GM21423 (cell line): ENCODE measurements at regions not wholly inside any gene's neighbourhood (a gene's known extent, or its start where the extent isn't known, plus 50 kb on each side); places are given as distances from the start of the nearest gene placed in this dataset.
"Not testable (repeated sequence)": the region's sequence is repeated elsewhere in the genome, so short reads cannot be mapped to it uniquely, and the experiment has no call there.

Experiments used
- ATAC-seq: cut with Tn5 transposase; IDR thresholded peaks from one replicate; pipeline ENCODE4 v1.9.1; 2021; ENCODE audit warnings: mild to moderate bottlenecking, moderate library complexity; ENCODE audit not compliant: unreplicated experiment

- ATAC-seq = no peak
These were observed 248.3 kb downstream of the NUF2 start for GRCh38 chr1:163570071-163570470.

DNA sequence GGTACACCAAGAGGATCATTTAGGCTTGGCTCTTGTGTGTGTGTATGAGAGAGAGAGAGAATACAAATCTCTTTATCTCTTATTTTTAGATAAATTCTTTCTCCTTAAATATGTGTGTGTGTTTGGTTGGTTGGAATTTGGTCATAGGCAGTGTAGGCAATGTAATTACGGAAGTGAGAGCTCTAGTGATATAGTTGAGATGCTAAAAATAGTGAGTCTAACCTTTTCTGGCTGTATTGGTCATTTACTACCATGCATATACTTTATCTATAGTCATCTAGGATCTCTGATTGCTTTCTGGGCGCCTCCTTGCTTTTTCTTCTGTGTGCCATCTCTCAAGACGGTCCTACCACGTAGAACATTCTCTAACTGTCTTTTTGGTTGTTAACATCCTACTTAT, 250.2 kb downstream of the NUF2 start:
- ATAC-seq = no peak

GRCh38 chr1:163574119-163574518, 252.4 kb downstream of the NUF2 start:
- ATAC-seq = no peak

DNA sequence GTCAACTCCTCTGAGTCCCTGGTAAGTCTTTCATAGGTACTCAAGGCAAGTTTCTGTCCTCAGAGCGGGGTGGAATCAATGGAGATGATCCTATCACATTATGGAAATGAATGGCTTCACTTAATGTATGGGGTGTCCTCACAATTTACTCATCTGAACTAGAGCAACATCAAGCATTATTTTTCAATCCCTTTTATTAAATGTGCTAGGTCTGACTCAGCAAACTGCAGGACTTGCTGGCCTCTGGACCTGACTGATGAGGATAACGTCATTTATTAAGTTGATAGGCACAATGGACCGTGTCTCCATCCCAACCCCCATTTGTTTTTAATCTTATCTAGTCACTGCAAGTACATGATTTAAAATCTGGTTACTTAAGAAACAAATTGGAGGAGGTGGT, 259.2 kb downstream of the NUF2 start:
- ATAC-seq = no peak

- ATAC-seq = no peak
These were observed 262.0 kb downstream of the NUF2 start for GRCh38 chr1:163583661-163584181.

DNA sequence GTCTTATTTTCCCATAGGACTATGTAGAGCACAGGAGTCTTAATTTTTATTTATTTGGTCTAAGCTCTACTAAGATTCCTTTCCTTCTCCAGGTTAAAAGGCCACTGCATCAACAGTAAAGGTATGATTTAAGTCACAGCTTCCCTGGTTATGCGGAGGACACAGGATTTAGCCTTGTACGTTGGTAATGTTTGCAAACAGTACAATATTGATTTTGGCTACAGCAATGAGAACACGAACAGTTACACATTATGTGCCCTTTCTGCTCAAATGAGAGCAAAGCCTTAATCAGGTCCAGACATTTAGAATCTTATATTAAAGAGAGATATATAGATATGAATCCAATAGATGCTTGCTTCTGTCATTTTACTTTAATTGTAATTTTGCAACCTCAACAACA, 264.0 kb downstream of the NUF2 start:
- ATAC-seq = no peak

GRCh38 chr1:163588796-163589195, 267.0 kb downstream of the NUF2 start:
- ATAC-seq = no peak

DNA sequence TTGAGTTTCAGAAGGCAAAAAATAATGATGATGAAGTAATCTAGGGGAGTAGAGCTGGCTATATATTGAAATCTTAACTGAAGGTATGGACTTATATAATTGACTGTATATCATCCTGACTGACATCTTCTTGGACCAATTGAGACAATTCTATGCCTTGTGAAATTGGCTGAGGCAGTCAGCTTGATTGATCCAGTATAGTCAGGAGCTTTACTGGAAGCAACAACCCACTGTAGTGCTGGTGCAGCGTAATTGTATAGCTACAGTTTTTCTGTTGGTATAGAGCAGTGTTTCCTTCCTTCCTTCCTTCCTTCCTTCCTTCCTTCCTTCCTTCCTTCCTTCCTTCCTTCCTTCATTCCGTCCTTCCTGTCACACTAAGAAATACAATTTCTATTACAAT, 268.0 kb downstream of the NUF2 start:
- no peak for ATAC-seq

DNA sequence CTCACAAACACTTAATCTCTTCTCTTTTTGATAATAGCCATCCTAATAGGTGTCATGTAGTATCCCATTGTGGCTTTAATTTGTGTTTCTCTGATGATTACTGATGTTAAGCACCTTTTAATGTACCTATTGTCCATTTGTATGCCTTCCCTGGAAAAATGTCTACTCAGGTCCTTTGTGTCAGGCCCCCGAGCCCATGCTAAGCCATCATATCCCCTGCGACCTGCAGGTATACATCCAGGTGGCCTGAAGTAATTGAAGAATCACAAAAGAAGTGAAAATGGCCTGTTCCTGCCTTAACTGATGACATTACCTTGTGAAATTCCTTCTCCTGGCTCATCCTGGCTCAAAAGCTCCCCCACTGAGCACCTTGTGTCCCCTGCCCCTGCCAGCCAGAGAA, 269.4 kb downstream of the NUF2 start:
- not testable (repeated sequence) for ATAC-seq

GRCh38 chr1:163592623-163593022, 270.9 kb downstream of the NUF2 start:
- ATAC-seq = not testable (repeated sequence)

DNA sequence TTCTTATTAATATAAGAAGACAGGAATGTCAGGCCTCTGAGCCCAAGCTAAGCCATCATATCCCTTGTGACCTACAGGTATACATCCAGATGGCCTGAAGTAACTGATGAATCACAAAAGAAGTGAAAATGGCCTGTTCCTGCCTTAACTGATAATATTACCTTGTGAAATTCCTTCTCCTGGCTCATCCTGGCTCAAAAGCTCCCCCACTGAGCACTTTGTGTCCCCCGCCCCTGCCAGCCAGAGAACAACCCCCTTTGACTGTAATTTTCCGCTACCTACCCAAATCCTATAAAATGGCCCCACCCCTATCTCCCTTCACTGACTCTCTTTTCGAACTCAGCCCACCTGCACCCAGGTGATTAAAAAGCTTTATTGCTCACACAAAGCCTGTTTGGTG, 274.4 kb downstream of the NUF2 start:
- not testable (repeated sequence) for ATAC-seq

DNA sequence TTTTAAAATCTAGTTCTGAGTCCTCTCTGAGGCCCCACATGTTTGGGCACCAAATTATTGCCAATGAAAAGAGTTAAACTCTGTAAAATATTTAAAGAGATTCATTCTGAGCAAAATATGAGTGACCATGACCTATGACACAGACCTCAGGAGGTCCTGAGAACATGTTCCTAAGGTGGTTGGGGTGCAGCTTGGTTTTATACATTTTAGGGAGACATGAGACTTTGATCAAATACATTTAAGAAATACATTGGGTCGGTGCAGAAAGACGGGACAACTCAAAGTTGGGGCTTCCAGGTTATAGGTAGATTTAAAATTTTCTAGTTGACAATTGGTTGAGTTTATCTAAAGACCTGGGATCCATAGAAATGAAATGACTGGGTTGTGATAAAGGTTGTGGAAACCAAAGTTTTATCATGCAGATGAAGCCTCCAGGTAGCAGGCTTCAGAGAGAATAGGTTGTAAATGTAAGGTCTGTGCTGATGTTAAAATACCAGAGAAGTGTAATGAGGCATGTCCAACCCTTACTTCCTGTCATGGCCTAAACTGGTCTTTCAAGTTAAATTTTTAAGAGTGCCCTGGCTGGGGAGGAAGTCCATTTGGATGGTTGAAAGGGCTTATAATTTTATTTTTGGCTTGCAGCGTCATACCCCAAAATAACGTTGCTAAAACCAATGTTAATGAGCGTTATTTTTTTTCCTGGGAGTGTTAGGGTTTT, 274.9 kb downstream of the NUF2 start:
- ATAC-seq = no peak

- no peak for ATAC-seq
These were observed 282.6 kb downstream of the NUF2 start for GRCh38 chr1:163604321-163604720.

DNA sequence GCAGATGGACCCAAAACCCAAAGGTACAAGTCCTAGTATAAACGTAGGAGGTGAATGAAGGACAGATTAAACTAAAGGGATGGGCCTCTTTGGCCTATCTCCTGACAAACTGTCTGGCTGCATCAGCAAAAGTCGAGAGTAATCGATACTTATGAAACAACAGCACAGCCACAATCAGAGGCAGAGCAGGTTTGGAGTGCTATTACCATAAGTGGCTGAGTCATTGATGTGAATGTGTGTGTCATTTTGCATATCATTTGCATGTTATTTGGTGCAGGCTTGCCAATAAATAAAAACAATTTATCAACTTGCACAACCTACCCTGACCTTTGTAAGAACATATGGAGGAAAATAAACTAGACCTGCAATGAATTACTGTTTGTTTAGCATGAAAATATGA, 283.1 kb downstream of the NUF2 start:
- no peak for ATAC-seq

- ATAC-seq = no peak
These were observed 287.2 kb downstream of the NUF2 start for GRCh38 chr1:163608979-163609378.

DNA sequence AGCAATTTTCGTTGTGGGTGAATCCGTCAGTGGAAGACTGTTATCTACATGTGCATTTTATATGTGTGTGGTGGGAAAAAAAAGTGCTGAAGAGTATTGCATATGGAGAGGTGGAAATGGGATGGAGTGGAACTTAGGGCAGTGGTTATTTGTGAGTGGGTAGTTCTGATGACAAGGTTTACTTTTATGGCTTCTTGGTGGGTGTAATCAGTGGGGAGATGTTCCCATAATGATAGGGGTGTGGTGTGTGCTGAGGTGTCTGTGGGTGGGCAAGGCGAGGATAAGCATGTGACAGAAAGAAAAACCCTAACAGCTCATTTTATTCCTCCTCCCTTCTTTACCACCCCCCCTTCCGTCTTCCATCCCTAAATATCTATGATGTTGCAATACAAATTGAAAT, 288.1 kb downstream of the NUF2 start:
- ATAC-seq = no peak

GRCh38 chr1:163610486-163610885, 288.7 kb downstream of the NUF2 start:
- no peak for ATAC-seq

GRCh38 chr1:163614361-163614760, 292.6 kb downstream of the NUF2 start:
- no peak for ATAC-seq

DNA sequence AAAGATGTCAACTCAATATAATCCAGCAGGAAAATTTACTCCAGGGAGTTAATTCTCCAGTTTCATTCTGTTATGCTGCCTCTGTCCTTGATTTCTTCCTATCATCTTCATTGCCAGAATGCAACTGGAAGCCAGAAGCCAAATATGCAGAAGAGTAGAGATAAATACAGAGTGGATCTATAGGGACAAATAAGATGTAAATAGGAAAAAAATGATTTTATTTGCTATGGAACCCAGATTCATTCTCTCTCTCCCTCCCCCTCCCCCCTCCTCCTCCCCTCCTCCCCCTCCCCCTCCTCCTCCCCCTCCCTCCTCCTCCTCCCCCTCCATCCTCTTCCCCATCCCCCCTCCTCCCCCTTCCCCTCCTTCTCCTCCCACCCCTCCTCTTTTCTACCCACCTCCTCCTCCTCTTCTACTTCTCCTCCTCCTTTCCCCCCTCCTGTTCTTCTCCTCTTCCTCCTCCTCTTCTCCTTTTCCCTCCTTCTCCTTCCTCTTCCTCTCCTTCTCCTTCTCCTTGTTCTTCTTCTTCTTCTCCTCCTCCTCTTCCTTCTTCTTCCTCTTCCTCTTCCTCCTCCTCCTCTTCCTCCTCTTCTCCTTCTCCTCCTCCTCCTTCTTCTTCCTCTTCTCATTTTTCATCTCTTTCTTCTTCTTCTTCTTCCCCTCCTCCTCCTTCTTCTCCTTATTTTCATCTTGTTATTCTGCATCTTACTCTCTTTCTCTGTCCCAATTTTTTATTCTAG, 306.4 kb downstream of the NUF2 start:
- no peak for ATAC-seq

GRCh38 chr1:163632269-163632668, 310.5 kb downstream of the NUF2 start:
- ATAC-seq = no peak

- no peak for ATAC-seq
These were observed 311.6 kb downstream of the NUF2 start for GRCh38 chr1:163633366-163633765.

GRCh38 chr1:163645676-163646075, 323.9 kb downstream of the NUF2 start:
- ATAC-seq = not testable (repeated sequence)
